A673 (cell line): ENCODE measurements at regions not wholly inside any gene's neighbourhood (a gene's known extent, or its start where the extent isn't known, plus 50 kb on each side); places are given as distances from the start of the nearest gene placed in this dataset.
A peak's percentile ranks its signal among the peaks of the same experiment; 100 is the strongest.

Experiments used
- BruUV-seq: library from RNA; stranded (reverse); fragments of 400-500 nt; replicated peaks from 2 replicates; lab custom pipeline; 2021; lab: Mats Ljungman, UMichigan
- CTCF ChIA-PET: fragments of 300-600 bp; sonication (Branson Sonifier 250); formaldehyde crosslinking; loops from one replicate; lab custom pipeline; 2022; ENCODE audit warnings: antibody characterized with exemption; lab: Charles Lee
- POLR2A ChIA-PET: fragments of 300-600 bp; sonication (Branson Sonifier 250); formaldehyde crosslinking; loops from one replicate; lab custom pipeline; 2022; ENCODE audit warnings: antibody characterized with exemption; ENCODE audit not compliant: low non-redundant PET; lab: Charles Lee
- DNase-seq: peaks from one replicate; pipeline ENCODE4 v3.0.0-alpha.2; 2015; ENCODE audit warnings: low spot score
- H3K27ac ChIP-seq: fragments of 200-600 bp; sonication (generic); 2 replicates; pipeline ENCODE4 v1.5.1; 2016; ENCODE audit warnings: mixed run types, low read depth, mild to moderate bottlenecking, mixed read lengths, antibody characterized with exemption, low read length; ENCODE audit not compliant: poor library complexity, severe bottlenecking
- H3K27me3 ChIP-seq: fragments of 200-600 bp; sonication (generic); replicated peaks from 2 replicates; pipeline ENCODE4 v1.6.1; 2017; ENCODE audit warnings: mixed run types, low read depth, mild to moderate bottlenecking, mixed read lengths, antibody characterized with exemption, low read length; ENCODE audit not compliant: insufficient read depth, poor library complexity
- H3K36me3 ChIP-seq: fragments of 200-600 bp; sonication (generic); 2 replicates; pipeline ENCODE4 v1.6.1; 2016; ENCODE audit warnings: mixed run types, mild to moderate bottlenecking, mixed read lengths, antibody characterized with exemption, low read length; ENCODE audit not compliant: insufficient read depth, poor library complexity, severe bottlenecking
- H3K4me1 ChIP-seq: fragments of 200-600 bp; sonication (generic); 2 replicates; pipeline ENCODE4 v1.6.1; 2017; ENCODE audit warnings: mixed run types, mild to moderate bottlenecking, mixed read lengths, antibody characterized with exemption, low read length; ENCODE audit not compliant: insufficient read depth, poor library complexity, severe bottlenecking
- H3K4me3 ChIP-seq: fragments of 200-600 bp; sonication (generic); 2 replicates; pipeline ENCODE4 v1.5.1; 2016; ENCODE audit warnings: low read depth, mixed run types, mild to moderate bottlenecking, mixed read lengths, low read length; ENCODE audit not compliant: poor library complexity, severe bottlenecking
- H3K9me3 ChIP-seq: fragments of 200-600 bp; sonication (generic); 2 replicates; pipeline ENCODE4 v1.6.1; 2016; ENCODE audit warnings: mixed run types, low read depth, mild to moderate bottlenecking, mixed read lengths, antibody characterized with exemption, low read length; ENCODE audit not compliant: poor library complexity, severe bottlenecking
- CTCF ChIP-seq: fragments of 300-800, 200-600 bp; sonication (generic); conservative IDR thresholded peaks from 2 replicates; pipeline ENCODE4 v1.5.1; 2017; ENCODE audit warnings: low read depth, mild to moderate bottlenecking, antibody characterized with exemption, low read length, moderate library complexity, mixed read lengths
- EZH2 ChIP-seq: fragments of 200-600 bp; sonication (generic); IDR thresholded peaks from 2 replicates; pipeline ENCODE4 v1.6.1; 2017; ENCODE audit warnings: borderline replicate concordance, low read depth, mild to moderate bottlenecking, mixed read lengths, antibody characterized with exemption, low read length; ENCODE audit not compliant: poor library complexity, severe bottlenecking
- intact Hi-C: fragments of 100-400 bp; cut with micrococcal nuclease; formaldehyde crosslinking; loops from one replicate; pipeline ENCODE4 v1.10.0; 2022; ENCODE audit not compliant: unreplicated experiment

GRCh38 chr2:122977580-122977979 is 1047.5 kb upstream of the CNTNAP5 start:
- H3K9me3 ChIP-seq, result no peaks in the 10 kb centered on the region
- no peaks in the 10 kb centered on the region for H3K36me3 ChIP-seq
- CTCF ChIA-PET, result no interaction called here
- DNase-seq, result no peak
- intact Hi-C loops, result no loop called here
- POLR2A ChIA-PET, result no interaction called here
- H3K4me1 ChIP-seq, result no peaks in the 10 kb centered on the region
- no TSS peak for BruUV-seq
- no peak overlapping the region for H3K27ac ChIP-seq
- no peak overlapping the region for H3K4me3 ChIP-seq
- TF ChIP-seq CTCF (no peak), EZH2 (no peak)
- H3K27me3 ChIP-seq, result no peaks in the 10 kb centered on the region

- intact Hi-C loops, result no loop called here
- Histone ChIP-seq H3K4me1 (no peaks in the 10 kb centered on the region), H3K4me3 (no peak overlapping the region), H3K27ac (no peak overlapping the region), H3K9me3 (no peaks in the 10 kb centered on the region), H3K36me3 (no peaks in the 10 kb centered on the region), H3K27me3 (no peaks in the 10 kb centered on the region)
- ChIA-PET POLR2A (no interaction called here), CTCF (no interaction called here)
- peak; percentile 52 for DNase-seq
- no TSS peak for BruUV-seq
- TF ChIP-seq EZH2, result no peak
- TF ChIP-seq CTCF, result no peak
Observed at GRCh38 chr2:122980671-122981070, 1044.4 kb upstream of the CNTNAP5 start.

- CTCF ChIA-PET, result no interaction called here
- Histone ChIP-seq H3K4me3 (no peak overlapping the region), H3K9me3 (no peaks in the 10 kb centered on the region), H3K27ac (no peak overlapping the region), H3K4me1 (no peaks in the 10 kb centered on the region), H3K27me3 (no peaks in the 10 kb centered on the region), H3K36me3 (no peaks in the 10 kb centered on the region)
- BruUV-seq, result no TSS peak
- intact Hi-C loops, result no loop called here
- TF ChIP-seq EZH2 (no peak), CTCF (no peak)
- POLR2A ChIA-PET, result no interaction called here
- no peak for DNase-seq
Observed at GRCh38 chr2:122982936-122983335, 1042.2 kb upstream of the CNTNAP5 start.
